Stimulated activated memory B cell treated with anti-CD40 and anti-IgM and Interleukin-4, amounts not matched to agents 10 μg/mL and 1 μg/mL and 100 μg/mL, for 72 hours (primary cell): ENCODE measurements at regions not wholly inside any gene's neighbourhood (a gene's known extent, or its start where the extent isn't known, plus 50 kb on each side); places are given as distances from the start of the nearest gene placed in this dataset.

Experiments used
- ATAC-seq: fragments of 150-1000 bp; cut with Tn5 transposase; 2 replicates; pipeline ENCODE4 v1.10.0; 2021
- H3K27ac Mint-ChIP-seq: one replicate; pipeline ENCODE4 v1.8.0; 2022; ENCODE audit warnings: mild to moderate bottlenecking, mixed read lengths
- H3K27me3 Mint-ChIP-seq: one replicate; pipeline ENCODE4 v1.8.0; 2022; ENCODE audit warnings: mixed read lengths
- H3K36me3 Mint-ChIP-seq: one replicate; pipeline ENCODE4 v1.8.0; 2022; ENCODE audit warnings: mixed read lengths
- H3K4me1 Mint-ChIP-seq: one replicate; pipeline ENCODE4 v1.8.0; 2022; ENCODE audit warnings: mixed read lengths
- H3K4me3 Mint-ChIP-seq: one replicate; pipeline ENCODE4 v1.8.0; 2022; ENCODE audit warnings: mild to moderate bottlenecking, moderate library complexity, mixed read lengths
- H3K9me3 Mint-ChIP-seq: one replicate; pipeline ENCODE4 v1.8.0; 2022; ENCODE audit warnings: mixed read lengths

DNA sequence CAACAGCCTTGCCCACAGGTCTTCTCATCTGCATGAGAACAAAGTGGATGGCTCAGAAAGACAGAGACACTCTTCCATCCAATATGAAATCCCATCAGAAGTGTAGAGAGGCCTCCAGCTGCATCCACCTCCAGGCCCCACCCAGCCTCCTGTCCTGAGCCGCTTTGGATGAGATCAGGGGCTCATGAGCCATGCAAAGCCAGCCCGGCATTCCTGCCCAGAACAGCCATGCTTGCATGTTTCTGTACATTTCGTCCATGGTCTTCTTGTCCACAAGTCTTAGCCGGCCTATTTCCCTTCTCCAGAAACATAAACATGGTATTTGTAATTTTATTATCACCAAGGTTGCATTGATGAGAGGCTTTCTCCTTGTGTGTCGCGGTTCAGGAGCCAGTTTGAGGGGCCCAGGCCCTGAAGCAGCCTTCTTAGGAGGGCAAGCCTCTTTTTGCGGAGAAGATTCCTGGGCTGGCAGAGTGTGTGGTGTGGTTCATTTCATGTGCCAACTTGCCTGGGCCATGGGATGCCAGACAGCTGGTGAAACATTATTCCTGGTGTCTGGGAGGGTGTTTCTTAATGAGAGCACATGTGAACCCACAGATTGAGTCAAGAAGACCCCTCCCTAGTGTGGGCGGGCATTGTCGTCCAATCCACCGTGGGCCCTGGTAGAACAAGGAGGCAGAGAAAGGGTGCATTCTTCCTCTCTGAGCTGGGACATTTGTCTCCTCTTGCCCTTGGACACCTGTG, 928.9 kb downstream of the TBC1D22A start:
- no peaks in the 10 kb centered on the region for H3K9me3 Mint-ChIP-seq
- H3K36me3 Mint-ChIP-seq, result no peaks in the 10 kb centered on the region
- H3K27ac Mint-ChIP-seq, result no peak overlapping the region
- H3K4me3 Mint-ChIP-seq, result no peak overlapping the region
- ATAC-seq, result no peak
- H3K27me3 Mint-ChIP-seq, result no peaks in the 10 kb centered on the region
- no peaks in the 10 kb centered on the region for H3K4me1 Mint-ChIP-seq

DNA sequence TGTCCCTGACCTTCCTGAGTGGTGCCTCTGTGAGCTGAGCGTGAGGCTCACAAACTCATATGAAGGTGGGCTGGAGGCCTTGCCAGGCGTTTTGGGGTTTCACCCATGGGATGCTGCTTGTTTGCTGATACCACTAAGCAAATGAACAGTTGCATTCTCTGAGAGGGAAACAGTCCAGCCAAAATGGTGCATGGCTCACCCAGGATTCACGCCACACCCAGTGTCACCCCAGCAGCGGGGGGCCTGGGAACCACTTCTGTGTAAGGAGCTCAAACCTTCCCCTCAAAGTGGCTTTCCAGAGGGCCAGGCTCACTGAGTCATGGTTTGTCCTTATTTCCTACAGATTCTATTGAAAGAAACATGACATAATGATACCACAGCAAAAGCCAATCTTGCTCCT, 928.1 kb downstream of the TBC1D22A start:
- Mint-ChIP-seq H3K4me1 (no peaks in the 10 kb centered on the region), H3K9me3 (no peaks in the 10 kb centered on the region), H3K27me3 (no peaks in the 10 kb centered on the region), H3K36me3 (no peaks in the 10 kb centered on the region), H3K27ac (no peak overlapping the region), H3K4me3 (no peak overlapping the region)
- no peak for ATAC-seq

DNA sequence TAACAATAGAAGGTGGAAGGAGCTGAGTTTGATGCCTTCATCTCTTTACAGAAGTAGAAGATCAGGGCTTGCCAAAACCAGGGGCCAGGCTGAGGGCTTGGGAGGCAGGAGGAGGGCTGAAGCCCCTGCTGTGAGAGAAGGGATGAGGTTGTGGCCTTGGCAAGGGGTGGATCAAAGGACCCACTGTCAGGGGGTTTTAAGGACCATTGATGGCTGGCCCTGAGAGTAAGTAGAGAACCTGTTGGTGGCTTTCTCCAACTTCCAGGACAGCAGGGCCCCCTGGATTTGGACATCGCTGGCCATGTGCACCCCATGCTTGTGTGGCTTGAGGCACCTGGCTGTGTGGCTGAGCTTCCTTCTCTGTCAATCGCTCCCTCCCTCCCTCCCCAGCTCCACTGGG, 927.7 kb downstream of the TBC1D22A start:
- Mint-ChIP-seq H3K9me3 (no peaks in the 10 kb centered on the region), H3K4me1 (no peaks in the 10 kb centered on the region), H3K4me3 (no peak overlapping the region), H3K36me3 (no peaks in the 10 kb centered on the region), H3K27me3 (no peaks in the 10 kb centered on the region), H3K27ac (no peak overlapping the region)
- ATAC-seq, result no peak

DNA sequence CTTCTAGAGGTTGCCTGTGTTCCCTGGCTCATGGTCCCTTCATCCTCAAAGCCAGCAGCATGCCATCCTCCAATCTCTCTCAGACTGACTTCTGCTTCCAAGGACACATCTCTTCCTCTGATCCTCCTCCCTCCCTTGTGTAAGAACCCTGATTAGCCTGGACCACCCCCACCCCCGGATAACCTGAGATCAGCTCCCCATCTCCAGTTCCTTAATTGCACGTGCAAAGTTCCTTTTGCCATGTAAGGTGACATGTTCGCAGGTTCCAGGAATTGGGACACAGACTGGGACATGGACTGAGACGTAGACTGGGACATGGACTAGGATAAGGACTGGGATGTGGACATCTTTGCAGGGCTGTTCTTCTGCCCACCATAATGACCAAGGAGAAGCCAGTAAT, 925.3 kb downstream of the TBC1D22A start:
- H3K27ac Mint-ChIP-seq, result no peak overlapping the region
- ATAC-seq, result no peak
- H3K36me3 Mint-ChIP-seq, result no peaks in the 10 kb centered on the region
- H3K4me1 Mint-ChIP-seq, result no peaks in the 10 kb centered on the region
- no peaks in the 10 kb centered on the region for H3K27me3 Mint-ChIP-seq
- H3K9me3 Mint-ChIP-seq, result peaks cover 8% of the 10 kb centered on the region
- no peak overlapping the region for H3K4me3 Mint-ChIP-seq

DNA sequence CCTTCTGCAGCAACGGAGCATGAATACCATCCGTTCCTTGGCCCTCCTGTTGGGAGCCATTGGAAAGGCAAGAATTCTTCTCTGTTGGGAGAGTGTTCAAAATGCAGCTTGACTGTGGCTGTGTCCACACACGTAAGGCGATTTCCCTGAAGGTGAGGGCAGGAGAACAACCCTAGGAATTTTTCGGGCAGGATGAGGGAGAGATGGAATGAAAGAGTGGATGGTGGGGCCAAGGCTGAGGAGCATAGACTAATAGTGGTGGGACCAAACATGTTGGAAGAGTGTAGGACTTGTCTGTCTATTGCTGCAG, 924.9 kb downstream of the TBC1D22A start:
- H3K36me3 Mint-ChIP-seq, result no peaks in the 10 kb centered on the region
- ATAC-seq, result no peak
- no peak overlapping the region for H3K27ac Mint-ChIP-seq
- H3K9me3 Mint-ChIP-seq, result peaks cover 8% of the 10 kb centered on the region
- no peak overlapping the region for H3K4me3 Mint-ChIP-seq
- H3K27me3 Mint-ChIP-seq, result no peaks in the 10 kb centered on the region
- H3K4me1 Mint-ChIP-seq, result no peaks in the 10 kb centered on the region

DNA sequence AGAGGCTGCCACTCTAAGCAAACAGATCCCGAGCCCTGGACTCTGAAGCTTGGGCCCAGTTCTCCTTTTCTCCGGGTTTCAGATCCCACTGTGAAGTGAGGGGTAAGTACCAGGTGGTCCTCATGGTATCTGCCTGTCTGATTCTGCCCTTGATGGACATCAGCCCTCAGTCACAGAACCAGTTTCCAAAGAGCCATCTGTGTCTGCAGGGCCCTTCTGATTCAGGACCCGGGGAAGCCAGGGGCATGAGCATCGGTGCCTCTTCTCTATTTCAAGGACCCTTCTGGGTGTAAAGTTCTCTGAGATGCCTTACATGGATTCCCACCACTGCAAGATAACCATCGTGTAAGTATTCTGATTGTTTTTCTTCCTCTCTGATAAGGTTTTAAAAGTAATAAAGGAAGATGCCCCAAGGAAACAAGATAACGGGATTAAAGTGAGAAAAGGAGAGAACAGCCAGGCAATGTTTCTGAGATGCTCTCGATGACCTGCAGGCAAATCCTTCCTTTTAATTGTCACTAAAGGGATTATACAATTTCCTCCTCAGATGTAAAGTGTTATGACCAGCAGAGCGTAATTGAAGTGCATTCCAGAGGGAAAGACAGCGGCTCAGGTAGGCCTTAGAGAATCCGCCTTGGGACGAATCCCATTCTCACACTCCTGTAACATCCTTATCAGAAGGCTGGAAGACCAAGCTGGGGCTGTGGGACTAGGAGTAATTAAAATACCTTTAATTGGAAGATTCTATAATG, 924.3 kb downstream of the TBC1D22A start:
- no peak overlapping the region for H3K27ac Mint-ChIP-seq
- H3K4me1 Mint-ChIP-seq, result no peaks in the 10 kb centered on the region
- no peak for ATAC-seq
- peaks cover 8% of the 10 kb centered on the region for H3K9me3 Mint-ChIP-seq
- no peaks in the 10 kb centered on the region for H3K36me3 Mint-ChIP-seq
- no peak overlapping the region for H3K4me3 Mint-ChIP-seq
- no peaks in the 10 kb centered on the region for H3K27me3 Mint-ChIP-seq

DNA sequence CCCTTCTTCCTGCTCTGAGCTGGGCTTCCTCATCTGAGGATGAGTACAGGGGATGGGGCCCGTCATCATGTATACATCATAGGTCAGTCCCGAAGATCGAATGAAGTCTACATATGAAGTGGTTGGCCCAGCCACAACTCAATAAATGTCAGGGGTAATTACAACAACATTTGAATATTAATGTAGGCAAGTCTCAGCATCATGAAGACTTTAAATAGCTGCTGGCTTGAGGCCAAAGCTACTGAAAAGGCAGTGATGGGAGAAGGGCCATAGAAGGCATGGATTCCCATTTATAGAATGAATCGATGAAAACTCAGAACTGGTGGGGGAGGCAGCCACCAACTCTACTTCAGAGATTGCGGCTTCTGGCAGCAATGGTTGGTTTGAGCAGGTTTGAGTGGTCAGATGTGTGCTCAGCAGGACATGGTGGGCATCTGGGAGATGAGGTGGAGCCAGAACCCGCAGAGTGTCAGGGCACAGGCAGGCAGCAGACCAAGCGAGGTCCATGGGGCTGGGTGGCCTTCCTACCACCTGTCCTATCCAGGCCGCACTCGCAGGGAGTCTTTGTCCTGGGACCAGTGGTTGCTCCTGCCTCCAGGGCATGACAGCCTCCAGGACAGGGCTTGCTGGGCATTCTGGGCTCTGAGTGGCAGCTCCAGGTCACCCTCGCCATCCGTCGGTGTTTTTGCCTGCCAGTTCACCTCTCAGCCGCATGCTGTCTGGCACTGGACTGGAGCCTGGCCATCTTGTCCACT, 919.1 kb downstream of the TBC1D22A start:
- Mint-ChIP-seq H3K36me3 (peaks cover 6% of the 10 kb centered on the region), H3K27ac (no peak overlapping the region), H3K27me3 (peaks cover 13% of the 10 kb centered on the region), H3K9me3 (peaks cover 14% of the 10 kb centered on the region), H3K4me1 (no peaks in the 10 kb centered on the region), H3K4me3 (no peak overlapping the region)
- no peak for ATAC-seq

DNA sequence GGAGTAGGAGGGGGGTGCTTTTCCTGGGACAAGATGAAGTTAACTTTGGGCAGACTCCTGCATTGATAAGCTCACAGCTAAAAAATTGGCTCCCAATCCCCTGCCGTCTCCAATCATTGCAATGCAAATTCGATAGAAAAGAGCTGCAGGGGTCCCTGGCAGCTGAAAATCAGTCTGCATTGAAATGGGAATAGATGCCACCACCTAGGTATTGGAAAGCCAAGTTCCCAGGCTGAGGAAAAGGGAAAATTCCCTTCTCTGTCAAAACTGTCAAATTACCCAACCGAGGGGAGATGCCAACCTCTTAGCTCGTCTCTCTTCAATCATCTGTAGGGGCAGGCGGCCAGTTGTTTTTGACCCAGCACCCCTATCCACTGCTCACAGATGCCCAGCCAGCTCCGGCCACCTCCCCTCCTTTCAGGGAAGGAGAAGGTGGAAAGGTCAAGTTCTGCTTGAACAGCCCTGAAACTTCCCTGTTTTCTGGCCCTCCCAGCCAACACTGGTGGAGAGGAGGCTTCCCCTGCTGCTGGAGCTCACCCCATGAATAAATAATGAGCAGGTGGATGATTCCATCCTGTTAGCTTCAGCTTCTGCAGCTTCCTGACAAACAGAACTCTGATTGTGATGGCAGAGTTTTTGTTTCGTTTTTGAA, 916.3 kb downstream of the TBC1D22A start:
- Mint-ChIP-seq H3K4me3 (no peak overlapping the region), H3K4me1 (no peaks in the 10 kb centered on the region), H3K36me3 (peaks cover 6% of the 10 kb centered on the region), H3K27ac (no peak overlapping the region), H3K9me3 (peaks cover 6% of the 10 kb centered on the region), H3K27me3 (peaks cover 13% of the 10 kb centered on the region)
- ATAC-seq, result no peak

DNA sequence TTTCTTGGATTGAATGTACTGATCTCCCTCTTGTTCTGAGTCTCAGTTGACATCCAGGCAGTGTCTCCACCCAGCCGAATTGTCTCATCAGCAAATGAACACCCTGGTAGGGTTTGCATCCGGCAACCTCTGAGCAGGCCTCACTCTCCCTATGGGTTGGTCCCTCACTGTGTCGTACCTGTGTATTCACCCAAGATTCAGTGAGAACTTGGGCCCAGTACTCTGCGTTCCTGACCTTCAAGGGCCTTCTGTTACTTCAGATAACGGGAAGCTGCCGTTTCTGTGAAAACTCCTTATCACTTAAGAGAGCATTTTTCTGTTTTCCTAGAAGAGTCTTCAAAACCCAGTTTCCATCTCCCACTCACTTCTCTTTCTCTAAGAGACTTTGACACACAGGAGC, 915.6 kb downstream of the TBC1D22A start:
- H3K9me3 Mint-ChIP-seq, result peaks cover 6% of the 10 kb centered on the region
- no peak overlapping the region for H3K27ac Mint-ChIP-seq
- no peak for ATAC-seq
- H3K4me1 Mint-ChIP-seq, result no peaks in the 10 kb centered on the region
- H3K4me3 Mint-ChIP-seq, result no peak overlapping the region
- peaks cover 13% of the 10 kb centered on the region for H3K27me3 Mint-ChIP-seq
- H3K36me3 Mint-ChIP-seq, result peaks cover 6% of the 10 kb centered on the region

DNA sequence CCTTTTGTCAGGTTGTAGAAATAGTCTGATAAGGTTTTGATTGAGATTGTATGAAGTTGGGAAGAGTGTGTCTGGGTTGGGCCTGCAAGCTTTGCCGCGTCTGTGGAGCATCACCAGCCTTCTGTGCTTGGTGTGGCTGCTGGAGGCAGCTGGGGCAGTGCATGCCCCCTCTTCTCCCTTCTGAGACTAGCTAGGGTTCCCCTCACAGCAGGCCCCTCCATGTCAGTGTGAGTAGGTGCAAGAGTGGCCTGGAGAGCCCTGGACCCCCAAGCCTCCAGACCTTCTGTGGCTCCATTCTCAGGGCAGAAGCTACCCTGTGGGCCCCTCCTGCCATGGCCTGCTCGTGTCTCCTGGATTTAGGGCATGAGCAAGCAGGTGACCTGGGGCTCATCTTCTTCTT, 914.2 kb downstream of the TBC1D22A start:
- Mint-ChIP-seq H3K36me3 (peaks cover 6% of the 10 kb centered on the region), H3K27me3 (peaks cover 13% of the 10 kb centered on the region), H3K4me1 (no peaks in the 10 kb centered on the region), H3K9me3 (peaks cover 6% of the 10 kb centered on the region), H3K4me3 (no peak overlapping the region), H3K27ac (no peak overlapping the region)
- ATAC-seq, result no peak

DNA sequence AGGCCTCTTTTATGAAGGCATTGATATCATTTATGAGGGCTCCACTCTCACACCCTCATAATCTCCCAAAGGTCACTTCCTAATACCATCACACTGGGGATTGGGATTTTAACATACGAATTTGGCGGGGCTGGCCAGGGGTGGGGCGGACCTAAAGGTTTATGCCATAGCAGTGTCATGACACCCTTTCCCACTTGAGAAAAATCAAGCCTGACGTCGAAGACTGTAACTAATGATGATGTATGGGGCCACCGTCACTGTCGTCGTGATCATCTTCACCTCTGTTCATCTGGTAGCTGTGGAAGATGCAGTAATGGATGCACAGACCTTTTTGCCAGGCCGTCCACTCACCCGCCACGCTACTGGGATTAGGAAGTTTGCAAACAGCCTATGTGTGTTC, 912.1 kb downstream of the TBC1D22A start:
- Mint-ChIP-seq H3K9me3 (peaks cover 10% of the 10 kb centered on the region), H3K27ac (no peak overlapping the region), H3K36me3 (peaks cover 2% of the 10 kb centered on the region), H3K4me1 (no peaks in the 10 kb centered on the region), H3K27me3 (peaks cover 8% of the 10 kb centered on the region), H3K4me3 (no peak overlapping the region)
- ATAC-seq, result no peak

DNA sequence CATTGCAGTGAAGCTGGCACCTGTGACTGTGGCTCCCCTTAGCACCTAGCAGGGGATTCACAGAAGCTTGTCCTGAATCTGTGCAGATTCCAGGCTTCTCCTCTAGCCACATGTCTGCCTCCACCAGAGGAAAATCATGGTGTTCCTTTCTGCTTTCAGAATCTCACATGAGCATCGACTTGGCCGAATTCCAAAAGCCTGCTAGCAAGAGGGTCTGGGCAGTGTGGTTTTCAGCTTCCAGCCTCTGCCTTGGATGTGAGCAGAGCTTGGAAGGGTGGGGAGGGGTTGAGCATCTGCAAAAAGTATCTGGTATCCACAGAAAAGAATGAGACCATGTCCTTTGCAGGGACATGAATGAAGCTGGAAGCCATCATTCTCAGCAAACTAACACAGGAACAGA, 911.1 kb downstream of the TBC1D22A start:
- no peak for ATAC-seq
- Mint-ChIP-seq H3K27ac (no peak overlapping the region), H3K27me3 (no peaks in the 10 kb centered on the region), H3K36me3 (no peaks in the 10 kb centered on the region), H3K4me1 (no peaks in the 10 kb centered on the region), H3K4me3 (no peak overlapping the region), H3K9me3 (peaks cover 11% of the 10 kb centered on the region)

DNA sequence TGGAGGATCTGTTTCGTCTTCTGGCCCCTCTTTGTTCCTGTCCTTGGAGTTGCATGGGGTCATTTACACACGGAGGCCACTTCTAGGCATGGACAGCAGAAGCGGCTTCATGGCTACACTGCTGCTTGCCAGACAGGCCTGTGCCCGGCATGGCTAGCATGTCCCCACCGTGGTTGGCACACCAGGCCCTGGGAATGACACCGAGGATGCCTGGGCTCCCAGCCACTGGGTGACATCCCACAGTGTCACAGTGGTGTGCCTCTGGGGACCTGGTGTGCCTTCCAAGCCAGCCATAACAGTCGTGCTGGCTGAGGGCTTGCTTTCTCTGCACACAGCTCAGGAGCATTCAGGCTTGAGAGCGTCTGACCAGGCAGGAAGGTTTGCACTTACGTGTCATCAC, 910.1 kb downstream of the TBC1D22A start:
- Mint-ChIP-seq H3K27me3 (peaks cover 3% of the 10 kb centered on the region), H3K36me3 (no peaks in the 10 kb centered on the region), H3K4me3 (no peak overlapping the region), H3K27ac (no peak overlapping the region), H3K9me3 (peaks cover 14% of the 10 kb centered on the region), H3K4me1 (no peaks in the 10 kb centered on the region)
- ATAC-seq, result no peak

DNA sequence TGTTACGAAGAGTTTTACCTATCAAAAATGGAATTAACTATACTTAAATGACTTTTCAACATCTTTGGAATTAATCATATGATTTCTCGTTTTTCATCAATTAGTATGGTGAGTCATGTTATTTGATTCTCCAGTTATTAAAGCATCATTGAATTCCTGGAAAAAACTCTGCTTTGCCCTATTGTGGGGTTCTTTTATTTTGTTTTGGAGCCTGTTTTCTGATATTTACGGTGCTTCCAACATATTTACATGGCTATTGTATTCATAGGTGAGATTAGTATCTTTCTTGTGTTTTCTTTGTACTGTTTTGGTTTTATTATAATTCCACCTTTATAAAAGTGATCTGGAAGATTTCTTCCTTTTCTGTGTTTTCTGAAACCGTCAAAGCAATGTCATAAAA, 902.7 kb downstream of the TBC1D22A start:
- Mint-ChIP-seq H3K27ac (no peak overlapping the region), H3K36me3 (no peaks in the 10 kb centered on the region), H3K9me3 (peaks cover 23% of the 10 kb centered on the region), H3K27me3 (peaks cover 5% of the 10 kb centered on the region), H3K4me1 (no peaks in the 10 kb centered on the region), H3K4me3 (no peak overlapping the region)
- no peak for ATAC-seq
